PC-9 (cell line): ENCODE measurements at regions not wholly inside any gene's neighbourhood (a gene's known extent, or its start where the extent isn't known, plus 50 kb on each side); places are given as distances from the start of the nearest gene placed in this dataset.

Experiments used
- BruUV-seq: library from RNA; stranded (reverse); fragments of 400-500 nt; replicated peaks from 2 replicates; lab custom pipeline; 2021; lab: Mats Ljungman, UMichigan
- CTCF ChIA-PET: fragments of 300-600 bp; sonication (Branson Sonifier 250); formaldehyde crosslinking; loops from one replicate; lab custom pipeline; 2022; ENCODE audit warnings: antibody characterized with exemption; lab: Charles Lee
- POLR2A ChIA-PET: fragments of 300-600 bp; sonication (Branson Sonifier 250); formaldehyde crosslinking; loops from one replicate; lab custom pipeline; 2022; ENCODE audit warnings: antibody characterized with exemption; ENCODE audit not compliant: unreplicated experiment; lab: Charles Lee
- DNase-seq, 2 experiments: peaks; one replicate each; pipeline versions ENCODE4 v3.0.0 to v3.0.0-alpha.2; 2015 to 2022; ENCODE audit warnings: mixed read lengths in 1 of 2
- H2AFZ ChIP-seq: fragments of 200-600 bp; sonication (generic); 2 replicates; pipeline ENCODE4 v1.8.1; 2017; ENCODE audit warnings: antibody characterized with exemption
- H3F3A ChIP-seq: fragments of 200-600 bp; sonication (generic); 2 replicates; pipeline ENCODE4 v1.8.1; 2017; ENCODE audit warnings: antibody characterized with exemption, mild to moderate bottlenecking, low read depth; ENCODE audit not compliant: insufficient read depth
- H3K27ac ChIP-seq: fragments of 200-600 bp; sonication (generic); 2 replicates; pipeline ENCODE4 v1.6.1; 2016; ENCODE audit warnings: mixed run types
- H3K27me3 ChIP-seq: fragments of 200-600 bp; sonication (generic); 2 replicates; pipeline ENCODE4 v1.6.1; 2016; ENCODE audit warnings: low read depth, mixed run types; ENCODE audit not compliant: insufficient read depth
- H3K36me3 ChIP-seq: fragments of 200-600 bp; sonication (generic); 2 replicates; pipeline ENCODE4 v1.6.1; 2016; ENCODE audit warnings: low read depth, mixed run types
- H3K4me1 ChIP-seq: fragments of 200-600 bp; sonication (generic); replicated peaks from 2 replicates; pipeline ENCODE4 v1.6.1; 2016; ENCODE audit warnings: mixed run types; ENCODE audit not compliant: insufficient read depth
- H3K4me2 ChIP-seq: fragments of 200-600 bp; sonication (generic); 2 replicates; pipeline ENCODE4 v1.6.1; 2017; ENCODE audit warnings: mixed run types
- H3K4me3 ChIP-seq: fragments of 200-600 bp; sonication (generic); 2 replicates; pipeline ENCODE4 v1.6.1; 2016; ENCODE audit warnings: mixed run types
- H3K79me2 ChIP-seq: fragments of 200-600 bp; sonication (generic); 2 replicates; pipeline ENCODE4 v1.6.1; 2017; ENCODE audit warnings: low read depth, mixed run types
- H3K9me2 ChIP-seq: fragments of 200-600 bp; sonication (generic); 2 replicates; pipeline ENCODE4 v1.8.1; 2017; ENCODE audit warnings: mild to moderate bottlenecking; ENCODE audit not compliant: insufficient read depth
- H3K9me3 ChIP-seq: fragments of 200-600 bp; sonication (generic); 2 replicates; pipeline ENCODE4 v1.8.1; 2016; ENCODE audit warnings: low read depth; ENCODE audit not compliant: insufficient read depth
- H4K20me1 ChIP-seq: fragments of 200-600 bp; sonication (generic); 2 replicates; pipeline ENCODE4 v1.8.1; 2017; ENCODE audit not compliant: insufficient read depth
- CTCF ChIP-seq: fragments of 200-600 bp; sonication (generic); conservative IDR thresholded peaks from 2 replicates; pipeline ENCODE4 v1.6.1; 2017; ENCODE audit warnings: mixed run types, antibody characterized with exemption, mild to moderate bottlenecking, moderate library complexity
- EZH2 ChIP-seq: fragments of 200-600 bp; sonication (generic); IDR thresholded peaks from 2 replicates; pipeline ENCODE4 v1.8.0; 2017; ENCODE audit warnings: antibody characterized with exemption, low read depth
- intact Hi-C: fragments of 100-400 bp; cut with micrococcal nuclease; formaldehyde crosslinking; loops from one replicate; pipeline ENCODE4 v1.10.0; 2022; ENCODE audit not compliant: unreplicated experiment

- H3K4me2 ChIP-seq = no peak overlapping the region
- no peaks in the 10 kb centered on the region for H3K27me3 ChIP-seq
- no peak for TF ChIP-seq EZH2
- TF ChIP-seq CTCF = no peak
- DNase-seq = no peak
- H3K4me1 ChIP-seq = no peaks in the 10 kb centered on the region
- H3K27ac ChIP-seq = no peak overlapping the region
- no peaks in the 10 kb centered on the region for H3K36me3 ChIP-seq
- no peaks in the 10 kb centered on the region for H3K79me2 ChIP-seq
- H3K9me2 ChIP-seq = no peaks in the 10 kb centered on the region; the same call in 1 of the 2 replicates
- no TSS peak for BruUV-seq
- no peak overlapping the region for H2AFZ ChIP-seq
- no peak overlapping the region for H3K4me3 ChIP-seq
- H3F3A ChIP-seq = no peaks in the 10 kb centered on the region
- no peaks in the 10 kb centered on the region for H4K20me1 ChIP-seq
- H3K9me3 ChIP-seq = 0 out of 2 replicates have a peak, but pooled peaks cover 4% of the 10 kb centered on the region
- POLR2A ChIA-PET = no interaction called here
- CTCF ChIA-PET = no interaction called here
- intact Hi-C loops = no loop called here
Observed at GRCh38 chr6:131367206-131367873, 205.7 kb upstream of the ARG1 start.

GRCh38 chr6:131368198-131368911 is 204.7 kb upstream of the ARG1 start:
- H3K9me2 ChIP-seq = no peaks in the 10 kb centered on the region; the same call in 1 of the 2 replicates
- 0 out of 2 replicates have a peak, but pooled peaks cover 4% of the 10 kb centered on the region for H3K9me3 ChIP-seq
- H3K79me2 ChIP-seq = no peaks in the 10 kb centered on the region
- CTCF ChIA-PET = no interaction called here
- H3K27me3 ChIP-seq = no peaks in the 10 kb centered on the region
- H3K4me2 ChIP-seq = no peak overlapping the region
- H3K36me3 ChIP-seq = no peaks in the 10 kb centered on the region
- no peaks in the 10 kb centered on the region for H3F3A ChIP-seq
- POLR2A ChIA-PET = no interaction called here
- no peak overlapping the region for H3K27ac ChIP-seq
- H2AFZ ChIP-seq = no peak overlapping the region
- intact Hi-C loops = no loop called here
- DNase-seq = peak in 1 of 2 experiments; percentile 10
- no peaks in the 10 kb centered on the region for H3K4me1 ChIP-seq
- H3K4me3 ChIP-seq = no peak overlapping the region
- BruUV-seq = no TSS peak
- TF ChIP-seq EZH2 = no peak
- TF ChIP-seq CTCF = no peak
- H4K20me1 ChIP-seq = no peaks in the 10 kb centered on the region

GRCh38 chr6:131372535-131372934 is 200.5 kb upstream of the ARG1 start:
- CTCF ChIA-PET = no interaction called here
- Histone ChIP-seq H3K4me3 (no peak overlapping the region), H3K9me2 (no peaks in the 10 kb centered on the region), H4K20me1 (no peaks in the 10 kb centered on the region), H3K9me3 (0 out of 2 replicates have a peak, but pooled peaks cover 4% of the 10 kb centered on the region), H3K27ac (no peak overlapping the region), H2AFZ (no peak overlapping the region), H3K4me1 (no peaks in the 10 kb centered on the region), H3K4me2 (no peak overlapping the region), H3K36me3 (no peaks in the 10 kb centered on the region), H3F3A (no peaks in the 10 kb centered on the region), H3K79me2 (no peaks in the 10 kb centered on the region), H3K27me3 (no peaks in the 10 kb centered on the region)
- POLR2A ChIA-PET = no interaction called here
- TF ChIP-seq EZH2 = no peak
- TF ChIP-seq CTCF = no peak
- no TSS peak for BruUV-seq
- no peak for DNase-seq
- intact Hi-C loops = no loop called here
